Prostate gland (tissue), 2 donors: ENCODE measurements at regions not wholly inside any gene's neighbourhood (a gene's known extent, or its start where the extent isn't known, plus 50 kb on each side); places are given as distances from the start of the nearest gene placed in this dataset.

Experiments
- CTCF ChIP-seq, 4 experiments: fragments of 200-600 bp in 2 of 4; fragments of 450-650 bp in 2 of 4; sonication (generic) in 2 of 4; IDR thresholded peaks; 1 replicate in 3 of 4; 2 replicates in 1 of 4; pipeline ENCODE4 v1.5.1; 2016 to 2019; ENCODE audit warnings: antibody characterized with exemption in 4 of 4, mild to moderate bottlenecking in 2 of 4, moderate library complexity in 2 of 4
- POLR2A ChIP-seq: fragments of 450-650 bp; IDR thresholded peaks from one replicate; pipeline ENCODE4 v1.6.1; 2016; ENCODE audit warnings: antibody characterized with exemption, mild to moderate bottlenecking
- POLR2AphosphoS5 ChIP-seq: sonication (generic); formaldehyde crosslinking; IDR thresholded peaks from one replicate; pipeline ENCODE4 v1.6.1; 2017; ENCODE audit warnings: antibody characterized with exemption

- TF ChIP-seq CTCF (IDR thresholded peaks at IDR 0.05) = no peak
- TF ChIP-seq POLR2AphosphoS5 = no peak
- TF ChIP-seq POLR2A = no peak
Observed at GRCh38 chr6:115873901-115874300, 186.8 kb downstream of the FRK start.
